HG02571 (cell line): ENCODE measurements at regions not wholly inside any gene's neighbourhood (a gene's known extent, or its start where the extent isn't known, plus 50 kb on each side); places are given as distances from the start of the nearest gene placed in this dataset.
"Not testable (repeated sequence)": the region's sequence is repeated elsewhere in the genome, so short reads cannot be mapped to it uniquely, and the experiment has no call there.

ENCODE experiments used
- ATAC-seq: cut with Tn5 transposase; IDR thresholded peaks from one replicate; pipeline ENCODE4 v1.9.1; 2021; ENCODE audit warnings: mild to moderate bottlenecking, moderate library complexity; ENCODE audit not compliant: unreplicated experiment

DNA sequence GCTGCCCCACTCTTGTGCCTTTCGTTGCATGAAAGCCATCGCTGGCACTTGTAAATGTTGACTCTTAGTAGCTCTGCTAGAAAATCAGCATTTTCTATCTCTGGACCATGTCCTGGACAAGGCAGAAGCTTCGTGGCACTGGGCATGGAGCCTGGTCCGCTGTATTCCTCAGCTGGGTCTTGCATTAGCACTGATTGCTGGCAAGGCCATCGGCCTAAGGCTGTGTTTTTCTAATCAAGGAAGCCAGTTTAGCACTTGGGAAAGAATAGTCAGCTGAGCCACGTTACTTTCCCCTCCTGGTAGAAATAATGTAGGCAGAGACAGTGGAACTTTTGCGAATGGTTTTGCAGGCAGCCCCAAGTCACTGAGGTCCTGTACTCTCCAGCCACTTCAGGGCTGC lies 180.2 kb upstream of the EOLA2 start:
- no peak for ATAC-seq

- no peak for ATAC-seq
Observed at GRCh38 chrX:150119323-150119722, 181.0 kb upstream of the EOLA2 start.

DNA sequence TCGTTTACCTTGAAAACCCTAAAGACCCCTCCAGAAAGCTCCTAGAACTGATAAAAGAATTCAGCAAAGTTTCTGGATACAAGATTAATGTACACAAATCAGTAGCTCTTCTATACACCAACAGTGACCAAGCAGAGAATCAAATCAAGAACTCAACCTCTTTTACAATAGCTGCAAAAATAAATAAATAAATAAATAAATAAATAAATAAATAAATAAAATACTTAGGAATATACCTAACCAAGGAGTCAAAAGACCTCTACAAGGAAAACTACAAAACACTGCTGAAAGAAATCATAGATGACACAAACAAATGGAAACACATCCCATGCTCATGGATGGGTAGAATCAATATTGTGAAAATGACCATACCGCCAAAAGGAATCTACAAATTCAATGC lies 186.8 kb upstream of the EOLA2 start:
- not testable (repeated sequence) for ATAC-seq

DNA sequence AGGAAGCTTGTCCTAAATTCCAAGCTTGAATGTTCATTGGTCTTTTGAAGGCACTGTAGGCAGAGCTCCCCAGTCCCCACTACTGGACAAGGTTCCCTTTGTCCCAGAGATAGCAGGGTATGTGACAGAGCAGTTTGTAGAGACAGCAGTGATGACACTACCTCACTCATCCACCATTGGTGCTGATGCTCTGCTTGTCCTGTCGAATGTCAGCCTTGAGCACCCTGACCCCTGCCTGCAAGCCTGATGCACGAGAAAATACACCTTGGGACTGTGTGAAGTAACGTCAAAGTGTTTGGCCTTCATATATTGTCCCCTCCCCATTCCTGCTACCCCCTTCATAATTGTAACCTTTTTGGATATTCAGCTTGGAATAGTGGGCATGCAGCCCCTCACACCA lies 188.9 kb upstream of the EOLA2 start:
- ATAC-seq = no peak

- ATAC-seq = no peak
Observed at GRCh38 chrX:150143721-150144440, 205.6 kb upstream of the EOLA2 start.

- no peak for ATAC-seq
Observed at GRCh38 chrX:150146271-150146896, 208.1 kb upstream of the EOLA2 start.

DNA sequence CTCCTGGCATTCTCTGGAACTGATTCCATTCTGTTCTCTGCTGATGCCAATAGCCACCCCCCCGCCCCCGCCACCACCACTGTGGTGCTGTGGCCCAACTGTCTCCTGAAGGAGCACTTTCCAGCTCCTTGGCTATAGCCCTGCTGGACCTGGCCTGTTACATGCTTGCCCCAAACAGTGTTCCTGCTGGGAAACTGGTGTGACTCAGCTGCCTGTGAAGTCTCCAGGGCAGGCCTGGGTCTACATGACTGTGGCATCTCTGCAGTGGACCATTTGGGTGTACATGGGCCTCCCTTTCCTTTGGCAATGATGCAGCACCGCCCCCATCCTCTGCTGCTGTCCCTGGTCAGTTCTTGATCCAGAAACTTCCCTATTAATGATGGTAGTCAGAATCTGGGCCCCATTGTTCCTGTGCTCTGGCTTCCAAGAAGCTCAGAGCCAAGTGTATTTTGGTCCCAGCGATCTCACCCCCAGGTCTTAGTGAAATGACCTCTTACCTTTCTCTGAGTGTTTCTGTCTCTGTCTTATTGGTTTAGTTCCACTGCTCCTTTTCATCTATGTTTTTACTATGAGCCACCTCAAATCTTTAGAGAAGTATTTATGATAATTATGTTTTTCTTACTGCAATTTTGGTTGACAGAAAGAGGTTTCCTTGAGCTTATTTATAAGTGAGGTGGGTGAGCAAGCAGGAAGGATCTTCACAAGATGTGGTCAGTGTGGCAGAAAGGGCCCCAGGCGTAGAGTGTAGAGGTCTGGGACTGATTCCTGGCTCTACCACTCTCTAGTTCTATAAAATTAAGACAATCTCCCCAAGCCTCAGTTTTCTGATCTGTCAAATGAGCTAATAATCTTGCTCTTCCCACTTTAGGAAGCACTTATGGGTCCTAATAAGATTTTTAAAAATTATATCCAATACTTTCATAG lies 210.7 kb upstream of the EOLA2 start:
- no peak for ATAC-seq

DNA sequence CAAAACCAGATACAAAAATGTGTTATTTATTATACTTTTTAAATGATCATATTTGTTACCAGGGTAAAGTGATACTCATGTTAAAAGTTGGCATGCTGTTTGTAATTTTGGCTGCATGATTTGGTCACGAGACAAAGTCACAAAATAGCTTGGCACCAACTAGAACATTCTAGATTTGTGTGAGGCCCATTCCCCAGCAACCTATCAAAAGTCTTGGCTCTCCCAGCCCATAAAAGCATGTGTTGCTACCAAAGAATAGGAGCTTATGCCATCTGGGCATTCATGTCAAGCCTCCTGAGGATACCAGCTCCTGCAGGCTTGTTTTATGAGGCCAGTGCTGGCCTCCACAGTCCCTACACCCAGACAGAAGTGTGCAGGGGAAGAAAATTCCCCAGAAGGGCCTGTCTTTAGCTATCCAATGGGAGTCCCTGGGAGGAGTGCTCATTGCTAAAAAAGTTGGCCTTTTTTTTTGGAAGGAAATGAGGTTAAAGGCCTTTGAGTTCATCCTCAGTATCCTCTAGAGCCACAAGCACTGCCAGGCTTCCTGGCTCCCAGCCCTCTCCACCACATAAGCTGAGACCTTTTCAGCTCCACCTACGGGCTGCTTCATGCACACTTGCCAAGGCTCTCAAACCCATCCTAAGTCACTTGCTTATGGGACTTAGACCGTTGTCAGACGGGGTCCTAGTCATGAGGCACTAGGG lies 211.9 kb upstream of the EOLA2 start:
- no peak for ATAC-seq

DNA sequence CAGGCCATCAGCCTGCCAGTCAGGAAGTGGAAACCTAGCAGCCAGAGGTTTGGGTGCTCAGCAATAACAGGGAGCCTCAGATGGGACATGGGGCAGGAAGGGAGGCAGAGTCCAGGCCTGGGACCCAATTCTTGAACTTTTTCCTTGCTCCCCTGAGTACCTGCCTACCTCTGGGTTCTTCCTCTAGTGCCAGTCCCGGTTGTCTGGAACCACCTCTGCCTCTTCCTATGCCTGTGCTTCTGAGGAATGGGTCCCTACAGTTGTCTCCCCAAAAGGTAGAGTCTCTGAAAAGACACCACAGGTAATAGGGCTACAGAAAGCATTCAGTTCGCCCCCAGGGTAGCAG lies 212.4 kb upstream of the MAMLD1 start:
- no peak for ATAC-seq

DNA sequence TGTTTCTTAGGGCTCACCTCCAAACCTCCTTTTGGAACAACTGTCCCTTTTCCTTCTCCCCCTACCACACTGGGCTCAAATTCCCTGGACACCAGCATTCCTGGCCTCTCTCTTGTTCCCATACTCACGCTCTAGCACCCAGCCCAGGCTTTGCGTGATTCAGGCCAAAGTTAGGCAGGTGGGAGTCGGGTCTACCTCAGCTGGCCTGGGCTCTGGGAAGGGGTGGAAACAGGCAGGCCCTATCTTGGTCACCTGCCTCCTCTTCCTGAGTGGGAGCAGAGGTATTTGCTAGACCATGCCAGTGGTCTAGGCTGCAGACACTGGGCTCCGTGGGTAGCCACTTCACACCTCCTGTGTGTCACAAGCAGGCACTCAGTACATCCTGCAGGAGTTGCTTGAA lies 211.1 kb upstream of the MAMLD1 start:
- ATAC-seq = no peak

- no peak for ATAC-seq
Observed at GRCh38 chrX:150152546-150152945, 210.6 kb upstream of the MAMLD1 start.

DNA sequence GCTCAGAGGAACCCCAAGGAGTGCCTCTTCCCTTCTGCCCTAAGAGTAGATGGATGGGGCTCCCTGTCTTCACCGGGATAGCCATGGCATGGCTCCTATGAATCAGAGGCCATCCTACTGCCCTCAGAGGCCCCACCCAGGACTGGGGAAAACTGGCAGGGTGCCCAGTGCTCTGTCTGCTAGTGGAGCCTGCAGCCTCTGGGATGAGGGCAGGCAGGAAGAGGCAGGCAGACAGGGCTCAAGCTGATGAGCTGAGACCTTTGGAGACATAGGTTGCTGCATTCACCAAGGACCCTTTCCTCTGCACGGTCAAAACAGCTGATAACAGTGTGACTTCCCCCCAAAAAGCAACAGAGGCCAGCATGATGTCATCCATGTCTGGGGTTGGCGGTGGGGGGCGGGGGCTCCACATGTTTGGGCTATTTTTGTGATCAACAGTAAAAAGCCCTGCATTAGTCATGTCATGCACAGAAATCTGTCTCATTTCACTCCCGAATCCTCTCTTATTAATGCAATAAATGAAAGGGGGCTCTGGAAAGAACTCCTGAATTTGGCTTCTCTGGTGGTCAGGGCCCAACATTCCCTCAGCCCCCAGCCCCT lies 207.6 kb upstream of the MAMLD1 start:
- ATAC-seq = no peak

DNA sequence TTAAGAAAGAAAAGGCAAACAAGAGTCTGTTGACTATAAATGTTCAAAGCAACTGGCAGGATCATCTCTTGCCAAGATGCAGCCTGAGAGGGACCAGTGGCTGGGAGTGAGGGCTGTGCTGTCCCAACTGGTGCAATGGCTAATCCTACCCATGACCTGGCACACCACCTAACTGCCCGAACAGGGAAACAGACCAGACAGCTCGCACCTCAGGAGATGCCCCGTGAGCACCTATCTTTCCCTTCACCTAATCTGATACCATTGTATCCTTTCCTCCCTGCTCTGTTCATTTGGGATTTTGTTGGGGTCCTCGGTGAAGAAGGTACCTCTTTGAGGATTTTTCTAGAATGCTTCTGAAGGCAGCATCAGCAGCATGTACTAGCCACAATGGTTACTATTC lies 206.5 kb upstream of the MAMLD1 start:
- no peak for ATAC-seq

DNA sequence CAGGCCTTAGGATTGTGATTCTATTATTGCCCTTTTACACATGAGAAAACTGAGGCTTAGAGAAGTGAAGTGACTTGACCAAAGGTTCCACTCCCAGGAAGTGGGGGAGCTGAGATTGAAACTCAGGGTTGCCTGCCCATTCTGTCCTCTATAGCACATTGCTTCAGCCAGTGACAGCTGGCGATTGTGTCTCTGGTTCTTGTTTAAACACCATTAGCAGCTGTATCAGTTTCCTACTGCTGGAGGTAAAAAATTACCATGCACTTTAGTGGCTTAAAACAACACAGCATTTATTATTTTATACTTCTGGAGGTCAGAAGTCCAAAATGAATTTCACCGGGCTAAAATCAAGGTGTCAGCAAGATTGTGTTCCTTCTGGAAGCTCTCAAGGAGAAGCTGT lies 205.8 kb upstream of the MAMLD1 start:
- no peak for ATAC-seq

DNA sequence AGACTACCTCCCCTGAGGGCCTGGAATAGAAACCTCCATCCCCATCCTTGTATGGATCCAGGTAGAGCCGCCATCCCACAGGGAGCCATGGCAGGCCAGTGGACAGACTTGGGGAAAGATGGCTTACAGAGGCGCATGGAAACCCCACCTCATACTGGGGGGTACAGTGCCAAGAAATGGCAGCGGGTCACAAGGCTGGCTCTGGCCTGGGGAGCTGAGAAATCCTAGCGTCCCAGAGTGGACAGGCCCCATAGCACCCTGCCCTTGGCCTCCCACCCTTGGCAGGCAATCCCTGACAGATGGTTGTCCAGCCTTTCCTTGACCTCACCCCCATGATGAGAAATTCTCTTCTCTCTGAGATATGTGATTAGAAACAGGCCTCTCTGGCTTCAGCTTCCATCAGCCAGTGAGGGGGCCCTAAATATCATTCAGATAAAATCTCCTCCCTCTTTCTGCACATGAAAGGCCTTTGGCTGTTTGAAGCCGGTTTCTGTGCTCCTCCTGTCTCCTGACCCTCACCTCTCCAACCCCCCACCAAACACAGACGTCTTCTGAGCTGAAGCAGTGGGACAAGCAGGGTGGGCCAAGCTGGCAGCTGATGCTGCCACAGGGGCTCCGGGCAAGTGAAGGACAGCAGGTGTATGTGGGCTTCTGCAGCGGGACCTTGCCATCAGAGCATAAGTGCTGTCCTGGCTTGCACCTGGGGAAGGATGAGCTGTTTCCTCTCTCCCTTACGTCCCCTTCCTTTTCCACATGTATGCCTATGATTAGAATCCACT lies 204.4 kb upstream of the MAMLD1 start:
- ATAC-seq = no peak

- ATAC-seq = no peak
Observed at GRCh38 chrX:150159537-150159936, 203.6 kb upstream of the MAMLD1 start.

DNA sequence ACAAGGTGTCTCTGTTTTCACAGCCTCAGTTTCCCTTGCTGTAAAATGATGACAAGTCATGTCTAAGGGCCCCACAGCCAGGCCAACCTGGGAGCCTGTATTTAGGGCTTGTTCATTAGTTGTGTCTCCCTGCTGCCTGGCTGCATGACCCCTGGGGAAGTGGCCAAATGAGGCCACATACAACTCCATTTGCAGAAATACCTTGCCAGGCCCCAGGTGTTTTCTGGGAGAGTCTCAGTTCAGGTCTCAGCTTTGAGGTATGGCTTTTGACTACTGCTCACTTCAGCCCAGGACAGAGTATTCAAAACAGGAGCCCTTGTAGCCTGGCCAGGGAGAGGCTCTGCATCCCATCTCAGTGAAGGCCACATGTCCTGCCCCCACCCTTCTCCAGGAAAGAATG lies 202.5 kb upstream of the MAMLD1 start:
- no peak for ATAC-seq

GRCh38 chrX:150161193-150161592 lies 201.9 kb upstream of the MAMLD1 start:
- no peak for ATAC-seq

GRCh38 chrX:150162141-150162540 lies 201.0 kb upstream of the MAMLD1 start:
- no peak for ATAC-seq
